Urinary bladder (tissue), 3 donors: ENCODE measurements at regions not wholly inside any gene's neighbourhood (a gene's known extent, or its start where the extent isn't known, plus 50 kb on each side); places are given as distances from the start of the nearest gene placed in this dataset.
"Not testable (repeated sequence)": the region's sequence is repeated elsewhere in the genome, so short reads cannot be mapped to it uniquely, and the experiment has no call there.

Experiments used
- DNase-seq: peaks from one replicate; pipeline ENCODE4 v3.0.0-alpha.2; 2015; ENCODE audit errors: extremely low spot score
- H3K27ac ChIP-seq: one replicate; pipeline ENCODE4 v1.5.1; 2013; ENCODE audit warnings: low read depth, mild to moderate bottlenecking, moderate library complexity
- H3K36me3 ChIP-seq: one replicate; pipeline ENCODE4 v1.6.1; 2013; ENCODE audit warnings: mild to moderate bottlenecking, moderate library complexity; ENCODE audit not compliant: insufficient read depth
- H3K4me1 ChIP-seq: one replicate; pipeline ENCODE4 v1.6.1; 2013; ENCODE audit warnings: mild to moderate bottlenecking, moderate library complexity; ENCODE audit not compliant: insufficient read depth
- H3K4me3 ChIP-seq: one replicate; pipeline ENCODE4 v1.5.1; 2013; ENCODE audit warnings: low read depth, low read length
- WGBS: extraction: QIAGEN DNeasy Blood & Tissue Kit; methylation state at CpG from one replicate; pipeline ENCODE4 v1.1.7; 2013; 5-methylcytosine and 5-hydroxymethylcytosine counted together
- donor health status: healthy with polysubstance abuse.
- donor health status: healthy.

DNA sequence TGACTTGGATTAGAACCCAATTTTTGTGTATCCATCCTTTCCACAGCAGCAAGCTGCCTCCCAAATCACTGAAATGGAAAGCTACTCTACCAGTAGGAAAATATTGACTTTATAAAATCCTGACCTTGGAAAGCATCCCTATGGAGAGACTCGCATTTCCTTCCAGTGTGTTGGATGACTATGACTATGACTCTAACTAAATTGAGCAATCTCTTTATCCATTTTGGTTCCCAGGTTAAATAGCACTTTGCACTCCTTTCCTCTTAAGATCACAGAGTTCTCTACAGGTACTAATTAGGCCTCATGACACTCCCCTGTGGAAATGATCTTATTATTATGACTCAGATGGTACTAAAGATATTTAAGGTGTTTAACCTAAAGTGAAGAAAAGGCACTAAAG, 431.8 kb downstream of the PPARGC1A start:
- 78% methylated on average over 1 of the region's 1 CpG for WGBS
- Histone ChIP-seq H3K4me1 (no peaks in the 10 kb centered on the region), H3K36me3 (no peaks in the 10 kb centered on the region), H3K27ac (no peak overlapping the region), H3K4me3 (no peak overlapping the region)
- no peak for DNase-seq

DNA sequence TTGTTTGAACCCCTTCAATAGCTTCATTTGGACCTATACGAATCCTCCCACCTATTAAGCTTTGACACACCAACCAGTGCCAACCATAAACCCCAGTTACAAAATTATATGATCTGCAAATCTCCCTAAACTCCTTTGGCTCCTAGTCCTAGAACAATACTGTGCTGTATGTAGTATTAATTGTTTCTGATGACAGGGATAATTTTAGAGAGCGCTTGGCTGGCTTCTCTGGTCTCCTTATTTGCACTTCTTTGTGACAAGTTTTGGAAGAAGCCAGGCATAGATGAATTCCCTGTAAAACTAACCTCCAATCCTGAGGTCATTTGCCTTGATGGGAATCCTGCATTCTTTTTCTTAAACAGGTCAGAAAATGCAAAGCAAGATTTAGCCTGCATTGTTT, 433.0 kb downstream of the PPARGC1A start:
- WGBS, result 56% methylated on average over 2 of the region's 2 CpGs

DNA sequence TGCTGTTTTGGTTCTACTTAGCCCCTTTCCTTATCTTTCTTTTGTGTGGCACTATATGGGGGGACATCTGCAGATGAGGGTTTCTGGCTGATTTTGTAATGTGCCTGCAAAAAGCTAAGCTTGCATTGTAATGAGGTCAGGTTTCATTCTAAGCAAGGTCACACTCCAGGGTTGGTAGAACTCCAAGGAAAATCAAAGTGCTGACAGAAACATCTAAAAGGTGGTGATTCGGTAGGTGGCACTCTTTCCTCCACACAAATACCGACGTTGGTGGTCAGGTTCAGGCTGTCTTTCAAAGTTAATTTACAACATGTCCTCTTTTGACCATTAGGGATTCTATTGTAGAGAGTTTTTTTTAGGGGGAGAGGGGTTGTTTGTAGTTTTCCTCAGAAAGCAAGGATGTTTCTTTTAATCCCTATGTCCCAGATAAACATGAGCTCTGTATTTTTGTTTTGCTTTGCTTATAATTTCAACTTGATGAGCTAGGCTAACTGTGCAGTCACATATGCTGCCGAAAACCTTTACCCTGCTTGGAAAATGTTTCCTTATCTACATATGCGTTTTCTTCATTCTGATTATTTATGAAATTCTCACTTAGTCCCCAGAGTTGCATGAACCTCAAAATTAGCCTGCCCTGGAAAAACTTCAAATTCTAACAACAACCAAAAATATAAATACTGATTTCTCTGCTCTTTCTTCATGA, 434.2 kb downstream of the PPARGC1A start:
- H3K4me1 ChIP-seq, result no peaks in the 10 kb centered on the region
- no peak overlapping the region for H3K4me3 ChIP-seq
- no peak overlapping the region for H3K27ac ChIP-seq
- no peak for DNase-seq
- no peaks in the 10 kb centered on the region for H3K36me3 ChIP-seq
- 16% methylated on average over 5 of the region's 5 CpGs for WGBS

More for the DNA sequence above, 433.0 kb downstream of the PPARGC1A start:
- no peaks in the 10 kb centered on the region for H3K36me3 ChIP-seq
- H3K4me1 ChIP-seq, result no peaks in the 10 kb centered on the region
- no peak overlapping the region for H3K27ac ChIP-seq
- DNase-seq, result no peak
- H3K4me3 ChIP-seq, result no peak overlapping the region

DNA sequence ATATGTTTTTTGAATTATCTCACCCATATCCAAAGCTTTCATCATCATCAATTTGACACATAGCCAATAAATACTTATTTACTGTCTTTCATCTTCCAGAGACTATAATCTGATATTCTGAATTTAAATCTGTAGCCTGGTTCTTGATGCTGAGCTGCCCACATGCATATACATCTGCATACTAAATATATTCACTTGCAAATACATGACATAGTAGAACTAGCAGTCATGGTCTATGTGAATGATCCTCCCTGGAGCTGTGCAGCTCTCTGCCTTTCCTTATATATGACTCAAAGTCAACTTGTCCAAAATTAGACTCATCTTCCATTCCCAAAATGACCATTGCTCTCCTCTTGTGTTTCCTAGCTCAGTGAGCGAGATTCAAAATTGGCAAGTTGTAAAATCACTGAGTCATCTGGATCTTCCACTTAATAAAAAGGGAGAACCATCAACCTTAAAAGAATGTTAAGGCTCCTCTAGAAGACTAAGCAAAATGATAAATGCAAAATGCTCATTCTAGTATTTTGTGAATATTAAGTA, 448.2 kb downstream of the PPARGC1A start:
- Histone ChIP-seq H3K36me3 (no peaks in the 10 kb centered on the region), H3K4me3 (no peak overlapping the region), H3K27ac (no peak overlapping the region), H3K4me1 (no peaks in the 10 kb centered on the region)
- 93% methylated on average over 1 of the region's 1 CpG for WGBS
- DNase-seq, result no peak

DNA sequence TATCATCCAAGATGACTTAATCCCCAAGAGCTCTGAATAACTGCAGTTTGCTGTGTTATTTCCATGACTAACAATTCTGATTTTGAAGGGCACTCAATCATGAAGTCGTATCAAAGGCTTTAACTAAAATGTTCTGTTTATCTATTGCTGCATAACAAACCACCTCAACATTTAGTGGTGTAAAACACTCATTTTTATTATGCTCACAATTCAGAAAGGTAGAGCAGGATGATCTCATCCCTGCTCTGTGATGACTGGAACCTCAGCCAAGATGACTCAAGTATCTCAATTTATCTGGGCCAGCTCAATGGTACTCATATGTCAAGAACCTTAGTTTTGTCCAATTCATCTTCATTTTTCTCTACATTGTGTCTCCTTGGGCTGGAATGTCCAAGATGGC, 451.1 kb downstream of the PPARGC1A start:
- H3K4me3 ChIP-seq, result no peak overlapping the region
- no peaks in the 10 kb centered on the region for H3K4me1 ChIP-seq
- no peak for DNase-seq
- WGBS, result 63% methylated on average over 1 of the region's 1 CpG
- H3K36me3 ChIP-seq, result no peaks in the 10 kb centered on the region
- no peak overlapping the region for H3K27ac ChIP-seq

DNA sequence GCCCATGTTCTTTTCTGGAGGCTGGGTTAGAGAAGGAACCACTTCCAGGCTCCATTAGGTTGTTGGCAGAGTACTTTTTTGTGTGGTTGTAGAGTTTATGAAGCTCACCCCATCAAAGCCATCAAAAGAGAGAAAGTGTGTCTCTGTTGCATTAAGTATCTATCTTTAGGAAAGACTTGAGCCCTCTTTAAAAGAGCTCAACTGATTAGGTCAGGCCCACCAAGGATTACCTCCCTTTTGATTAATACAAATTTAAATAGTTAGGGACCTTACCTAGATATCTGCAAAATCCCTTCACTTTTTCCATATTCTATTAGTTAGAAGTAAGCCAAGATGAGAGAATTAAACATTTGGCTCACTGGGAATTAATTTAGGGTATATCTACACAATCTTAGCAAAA, 460.4 kb downstream of the PPARGC1A start:
- no peak for DNase-seq
- Histone ChIP-seq H3K4me3 (no peak overlapping the region), H3K27ac (no peak overlapping the region), H3K4me1 (no peaks in the 10 kb centered on the region), H3K36me3 (no peaks in the 10 kb centered on the region)

DNA sequence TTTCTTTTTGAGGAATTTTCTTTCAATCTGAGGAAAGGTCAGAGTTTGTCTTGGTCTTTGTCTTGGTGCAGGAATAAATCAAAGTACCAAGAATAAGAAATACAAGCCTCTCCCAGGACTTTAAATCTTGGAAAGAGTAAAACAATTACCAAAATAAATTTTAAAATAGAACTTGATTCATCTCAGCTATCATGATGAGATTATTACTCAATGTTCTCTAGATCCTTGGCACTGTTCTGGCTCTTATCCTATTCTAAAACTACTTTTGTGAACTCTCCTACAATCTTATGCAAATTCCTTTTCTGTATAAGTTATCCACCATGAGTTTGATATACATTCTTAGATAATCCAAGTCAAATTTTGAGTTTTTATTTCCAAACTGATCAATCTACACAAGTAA, 464.3 kb downstream of the PPARGC1A start:
- no peak for DNase-seq
- no peak overlapping the region for H3K27ac ChIP-seq
- no peaks in the 10 kb centered on the region for H3K4me1 ChIP-seq
- H3K36me3 ChIP-seq, result no peaks in the 10 kb centered on the region
- no peak overlapping the region for H3K4me3 ChIP-seq

DNA sequence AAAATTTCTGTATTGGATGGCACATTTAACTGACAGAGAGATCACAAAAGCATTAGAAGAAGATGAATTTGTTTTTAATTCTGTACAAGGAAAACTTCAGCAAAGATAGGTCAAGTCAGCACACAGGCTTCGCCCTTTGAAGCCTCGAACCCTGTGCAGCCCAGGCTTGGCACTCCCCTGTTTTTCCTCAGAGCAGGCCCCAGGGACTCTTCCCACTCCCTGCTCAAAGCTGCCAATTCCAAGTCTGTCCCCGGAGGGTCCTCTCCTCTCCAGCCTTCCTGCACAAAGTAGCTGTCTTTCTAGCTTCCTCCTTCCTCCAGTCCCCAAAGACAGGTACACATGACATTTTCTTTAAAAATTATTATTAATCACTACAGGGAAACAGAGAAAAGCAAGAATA, 466.3 kb downstream of the PPARGC1A start:
- Histone ChIP-seq H3K36me3 (no peaks in the 10 kb centered on the region), H3K4me3 (no peak overlapping the region), H3K27ac (no peak overlapping the region), H3K4me1 (no peaks in the 10 kb centered on the region)
- WGBS, result 61% methylated on average over 3 of the region's 3 CpGs
- no peak for DNase-seq

DNA sequence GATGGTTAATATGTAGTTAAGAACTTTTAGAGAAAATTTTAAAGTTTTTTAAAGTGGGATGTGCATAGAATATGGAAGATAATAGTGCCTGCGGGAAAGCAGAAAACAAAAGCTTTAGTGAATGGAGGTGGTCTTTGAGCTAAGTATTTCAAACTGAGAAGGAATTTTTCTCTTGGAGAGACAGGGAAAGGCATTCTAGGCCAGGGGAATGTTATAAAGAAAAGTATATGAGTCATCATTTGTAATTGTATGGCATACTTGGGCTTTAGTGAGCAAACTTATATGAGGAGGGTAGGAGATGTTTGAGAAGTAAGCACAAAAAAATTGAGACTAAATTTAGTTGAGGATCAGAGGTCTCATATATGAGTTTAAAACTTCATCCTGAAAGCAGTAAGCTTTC, 467.0 kb downstream of the PPARGC1A start:
- H3K36me3 ChIP-seq, result no peaks in the 10 kb centered on the region
- H3K4me1 ChIP-seq, result no peaks in the 10 kb centered on the region
- no peak overlapping the region for H3K27ac ChIP-seq
- no peak for DNase-seq
- H3K4me3 ChIP-seq, result no peak overlapping the region
- WGBS, result 82% methylated on average over 1 of the region's 1 CpG

DNA sequence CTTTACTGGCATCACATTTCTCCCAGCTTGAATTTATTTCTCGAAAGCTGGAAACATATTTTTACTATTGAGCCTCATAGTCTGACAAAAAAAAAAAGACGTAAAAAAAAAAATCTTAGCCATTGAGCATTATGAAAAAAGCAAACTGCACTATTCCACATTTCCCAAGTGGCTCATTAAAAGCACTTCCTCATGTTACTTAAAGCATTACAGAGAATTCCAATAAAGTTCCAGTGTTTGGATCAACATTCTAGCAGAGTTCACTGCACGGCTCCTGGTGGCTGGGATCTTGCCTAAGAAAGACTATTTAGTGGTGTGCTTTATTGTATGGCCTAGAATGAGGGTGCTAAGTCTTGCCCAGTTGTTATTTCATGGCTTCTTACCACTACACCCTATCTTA, 476.2 kb downstream of the PPARGC1A start:
- Histone ChIP-seq H3K36me3 (no peaks in the 10 kb centered on the region), H3K27ac (no peak overlapping the region), H3K4me1 (no peaks in the 10 kb centered on the region), H3K4me3 (no peak overlapping the region)
- 24% methylated on average over 3 of the region's 3 CpGs for WGBS
- DNase-seq, result peak; percentile 8

DNA sequence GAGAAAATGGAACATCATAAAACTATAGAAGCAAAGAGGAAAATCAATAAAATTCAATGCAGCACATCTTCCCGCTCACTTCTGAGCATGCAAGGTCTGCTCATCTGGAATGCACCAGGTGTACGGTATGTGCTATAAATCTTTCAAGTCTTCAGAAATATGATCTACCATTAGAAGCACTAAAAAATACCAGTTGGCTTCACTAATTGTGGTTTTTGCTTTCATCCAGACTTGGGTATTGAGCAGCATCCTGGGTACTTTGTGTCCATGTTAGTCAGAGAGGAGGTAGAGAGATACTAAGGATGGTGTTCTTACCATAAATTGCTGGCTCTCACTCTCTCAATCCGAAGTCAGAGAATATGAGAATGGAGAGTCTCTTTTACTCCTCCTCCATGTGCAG, 477.1 kb downstream of the PPARGC1A start:
- no peak overlapping the region for H3K27ac ChIP-seq
- no peaks in the 10 kb centered on the region for H3K36me3 ChIP-seq
- H3K4me3 ChIP-seq, result no peak overlapping the region
- H3K4me1 ChIP-seq, result no peaks in the 10 kb centered on the region
- WGBS, result 73% methylated on average over 3 of the region's 3 CpGs
- DNase-seq, result no peak

DNA sequence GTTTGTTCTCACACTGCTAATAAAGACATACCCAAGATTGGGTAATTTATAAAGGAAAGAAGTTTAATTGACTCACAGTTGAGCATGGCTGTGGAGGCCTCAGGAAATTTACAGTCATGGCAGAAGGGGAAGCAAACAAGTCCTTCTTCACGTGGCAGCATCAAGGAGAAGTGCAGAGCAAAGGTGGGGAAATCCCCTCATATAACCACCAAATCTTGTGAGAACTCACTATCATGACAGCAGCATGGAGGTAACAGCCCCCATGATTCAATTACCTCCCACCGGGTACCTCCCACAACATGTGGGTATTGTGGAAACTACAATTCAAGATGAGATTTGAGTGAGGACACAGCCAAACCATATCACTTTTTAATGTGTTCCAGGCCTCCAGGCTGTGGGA, 480.9 kb downstream of the PPARGC1A start:
- DNase-seq, result not testable (repeated sequence)
- 81% methylated on average over 2 of the region's 2 CpGs for WGBS

DNA sequence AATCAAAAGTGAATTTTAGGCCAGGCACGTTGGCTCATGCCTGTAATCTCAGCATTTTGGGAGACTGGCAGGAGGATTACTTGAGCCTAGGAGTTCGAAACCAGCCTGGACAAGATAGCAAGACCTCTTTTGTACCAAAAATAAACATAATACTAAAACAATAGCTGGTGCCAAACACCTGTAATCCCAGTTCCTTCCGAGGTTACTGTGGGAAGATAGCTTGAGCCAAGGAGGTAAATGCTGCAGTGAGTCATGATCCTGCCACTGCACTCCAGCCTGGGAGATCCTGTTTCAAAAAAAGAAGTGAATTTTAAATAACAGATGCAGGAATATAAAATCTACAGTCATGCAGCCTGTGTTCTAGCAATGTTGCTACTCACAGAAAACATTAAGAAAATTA, 488.3 kb downstream of the PPARGC1A start:
- Histone ChIP-seq H3K36me3 (no peaks in the 10 kb centered on the region), H3K4me1 (no peaks in the 10 kb centered on the region), H3K4me3 (no peak overlapping the region), H3K27ac (no peak overlapping the region)
- whole genome bisulfite sequencing, result 38% methylated on average over 3 of the region's 3 CpGs
- no peak for DNase-seq

More for the DNA sequence above, 480.9 kb downstream of the PPARGC1A start:
- not testable (repeated sequence) for H3K27ac ChIP-seq, H3K4me3 ChIP-seq, H3K4me1 ChIP-seq, H3K36me3 ChIP-seq

DNA sequence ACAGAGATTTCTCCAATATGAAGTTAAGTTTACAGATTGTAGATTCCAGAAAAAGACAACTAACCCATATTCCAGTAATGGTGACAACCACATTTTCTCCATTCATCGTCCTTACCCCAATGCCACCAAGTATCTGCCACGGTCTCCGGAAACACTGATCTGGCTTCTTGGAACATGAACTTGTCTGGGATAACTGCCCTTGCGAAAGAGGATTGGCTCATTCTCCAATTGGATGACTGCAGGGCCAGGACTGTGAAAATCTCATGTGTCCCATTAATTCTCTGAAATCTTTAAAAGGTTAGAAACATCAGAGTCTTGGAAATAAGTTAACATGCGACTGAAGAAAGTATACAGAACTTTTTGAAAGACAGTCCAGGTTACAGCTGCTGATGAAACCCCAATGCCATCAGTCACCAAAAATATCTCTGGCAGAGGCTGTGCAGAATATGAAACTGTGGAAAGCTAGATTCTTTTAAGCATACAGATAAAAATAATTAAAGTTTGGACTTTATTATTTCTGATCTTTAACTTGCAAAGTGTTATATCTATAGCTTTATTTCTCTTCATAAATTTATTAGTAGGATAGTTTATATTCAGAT, 496.9 kb downstream of the PPARGC1A start:
- Histone ChIP-seq H3K36me3 (no peaks in the 10 kb centered on the region), H3K27ac (no peak overlapping the region), H3K4me1 (no peaks in the 10 kb centered on the region), H3K4me3 (no peak overlapping the region)
- WGBS, result 88% methylated on average over 5 of the region's 5 CpGs
- DNase-seq, result no peak
